HCT116 (cell line): ENCODE measurements at regions not wholly inside any gene's neighbourhood (a gene's known extent, or its start where the extent isn't known, plus 50 kb on each side); places are given as distances from the start of the nearest gene placed in this dataset.

ENCODE experiments used
- CTCF ChIP-seq, 3 experiments: fragments of 200-600 bp in 1 of 3; sonication (generic) in 1 of 3; IDR thresholded peaks in 2 of 3; conservative IDR thresholded peaks in 1 of 3; 2 replicates each; pipeline ENCODE4 v1.5.1; 2012 to 2017; ENCODE audit warnings: low read depth in 2 of 3, low read length in 2 of 3, antibody characterized with exemption in 1 of 3, borderline replicate concordance in 1 of 3, control low read depth in 1 of 3, mild to moderate bottlenecking in 1 of 3, mixed read lengths in 1 of 3, mixed run types in 1 of 3, moderate library complexity in 1 of 3; ENCODE audit not compliant: insufficient read depth in 1 of 3
- EGR1 ChIP-seq: IDR thresholded peaks from 2 replicates; pipeline ENCODE4 v1.6.1; 2012; ENCODE audit warnings: low read depth
- POLR2AphosphoS5 ChIP-seq: IDR thresholded peaks from 2 replicates; pipeline ENCODE4 v1.6.1; 2011; ENCODE audit warnings: mild to moderate bottlenecking, low read depth, low read length, moderate library complexity
- SP1 ChIP-seq: IDR thresholded peaks from 2 replicates; pipeline ENCODE4 v1.6.1; 2012; ENCODE audit warnings: low read depth
- ZBTB33 ChIP-seq: IDR thresholded peaks from 2 replicates; pipeline ENCODE4 v1.6.1; 2011; ENCODE audit warnings: mild to moderate bottlenecking, low read length, moderate library complexity; ENCODE audit not compliant: insufficient replicate concordance; ENCODE audit errors: extremely low read depth

- TF ChIP-seq CTCF (IDR thresholded peaks at IDR 0.05 in 2 of 3, conservative IDR thresholded peaks at IDR 0.05 in 1 of 3; ENCODE audit: borderline replicate concordance in 1 of 3, insufficient read depth in 1 of 3, low read depth in 2 of 3, low read length in 2 of 3) (peak in 2 of 3 experiments; percentile 32 to 41; a peak in 2 of 6 replicates), EGR1 (no peak), ZBTB33 (no peak), SP1 (no peak), POLR2AphosphoS5 (no peak)
These were observed 1830.0 kb upstream of the DEFB115 start for GRCh38 chr20:29427201-29428060.
